Cardiac muscle cell (in vitro differentiated cells and primary cell): ENCODE measurements at regions not wholly inside any gene's neighbourhood (a gene's known extent, or its start where the extent isn't known, plus 50 kb on each side); places are given as distances from the start of the nearest gene placed in this dataset.

Source experiments
- DNase-seq, 2 donors: peaks; one replicate each; pipeline versions ENCODE4 v3.0.0 to v3.0.0-alpha.2; 2010 to 2017; ENCODE audit warnings: low read depth in 1 of 2, low spot score in 1 of 2
- H3K27ac ChIP-seq: fragments of 200-600 bp; sonication (generic); 2 replicates; pipeline ENCODE4 v1.5.1; 2016
- H3K27me3 ChIP-seq: fragments of 200-600 bp; sonication (generic); 2 replicates; pipeline ENCODE4 v1.6.0; 2016; ENCODE audit warnings: control low read depth
- H3K36me3 ChIP-seq: fragments of 200-600 bp; sonication (generic); 2 replicates; pipeline ENCODE4 v1.5.1; 2016; ENCODE audit warnings: control low read depth
- H3K4me1 ChIP-seq: fragments of 200-600 bp; sonication (generic); 2 replicates; pipeline ENCODE4 v1.8.1; 2017; ENCODE audit warnings: low read depth, mild to moderate bottlenecking, mixed run types
- H3K4me3 ChIP-seq: fragments of 200-600 bp; sonication (generic); 2 replicates; pipeline ENCODE4 v1.5.1; 2016; ENCODE audit warnings: mild to moderate bottlenecking
- H3K9me3 ChIP-seq: fragments of 200-600 bp; sonication (generic); 2 replicates; pipeline ENCODE4 v1.5.1; 2017; ENCODE audit warnings: low read depth, mild to moderate bottlenecking, control low read depth
- TF ChIP-seq, protein P1 (sequence below): IDR thresholded peaks from 2 replicates; pipeline ENCODE4 v1.5.1; 2012; ENCODE audit warnings: low read depth, mild to moderate bottlenecking, low read length

DNA sequence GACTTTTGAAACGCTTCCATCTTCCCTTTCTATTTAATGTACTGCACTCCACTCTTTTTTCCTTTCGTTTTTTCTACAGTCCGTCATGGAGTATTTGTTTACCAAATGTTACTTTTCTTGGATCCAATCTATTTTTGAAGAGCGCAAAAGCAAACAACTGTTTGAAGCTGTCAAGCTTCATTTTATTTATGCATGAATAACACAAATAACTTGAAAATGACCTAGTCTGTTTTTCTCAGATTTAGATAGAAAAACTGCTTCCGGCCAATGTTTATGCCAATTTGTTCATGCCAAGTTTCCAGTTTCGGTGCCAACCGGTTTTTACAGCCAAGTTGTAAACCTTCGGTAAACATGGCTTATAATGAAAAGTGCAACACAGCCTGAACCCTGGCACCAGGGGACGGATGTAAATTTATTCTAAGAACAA lies 150.9 kb upstream of the KLF6 start:
- no peak for DNase-seq
- H3K36me3 ChIP-seq = no peaks in the 10 kb centered on the region
- no peak overlapping the region for H3K27ac ChIP-seq
- TF ChIP-seq, protein P1, sequence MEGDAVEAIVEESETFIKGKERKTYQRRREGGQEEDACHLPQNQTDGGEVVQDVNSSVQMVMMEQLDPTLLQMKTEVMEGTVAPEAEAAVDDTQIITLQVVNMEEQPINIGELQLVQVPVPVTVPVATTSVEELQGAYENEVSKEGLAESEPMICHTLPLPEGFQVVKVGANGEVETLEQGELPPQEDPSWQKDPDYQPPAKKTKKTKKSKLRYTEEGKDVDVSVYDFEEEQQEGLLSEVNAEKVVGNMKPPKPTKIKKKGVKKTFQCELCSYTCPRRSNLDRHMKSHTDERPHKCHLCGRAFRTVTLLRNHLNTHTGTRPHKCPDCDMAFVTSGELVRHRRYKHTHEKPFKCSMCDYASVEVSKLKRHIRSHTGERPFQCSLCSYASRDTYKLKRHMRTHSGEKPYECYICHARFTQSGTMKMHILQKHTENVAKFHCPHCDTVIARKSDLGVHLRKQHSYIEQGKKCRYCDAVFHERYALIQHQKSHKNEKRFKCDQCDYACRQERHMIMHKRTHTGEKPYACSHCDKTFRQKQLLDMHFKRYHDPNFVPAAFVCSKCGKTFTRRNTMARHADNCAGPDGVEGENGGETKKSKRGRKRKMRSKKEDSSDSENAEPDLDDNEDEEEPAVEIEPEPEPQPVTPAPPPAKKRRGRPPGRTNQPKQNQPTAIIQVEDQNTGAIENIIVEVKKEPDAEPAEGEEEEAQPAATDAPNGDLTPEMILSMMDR = no peak
- no peak overlapping the region for H3K4me3 ChIP-seq
- H3K4me1 ChIP-seq = no peaks in the 10 kb centered on the region
- H3K9me3 ChIP-seq = no peaks in the 10 kb centered on the region
- H3K27me3 ChIP-seq = no peaks in the 10 kb centered on the region

GRCh38 chr10:3935141-3935540 lies 150.1 kb upstream of the KLF6 start:
- H3K27ac ChIP-seq = no peak overlapping the region
- no peaks in the 10 kb centered on the region for H3K4me1 ChIP-seq
- H3K9me3 ChIP-seq = no peaks in the 10 kb centered on the region
- no peaks in the 10 kb centered on the region for H3K36me3 ChIP-seq
- H3K4me3 ChIP-seq = no peak overlapping the region
- H3K27me3 ChIP-seq = no peaks in the 10 kb centered on the region
- peak in 1 of 2 donors; percentile 86 for DNase-seq
- TF ChIP-seq, protein P1 = peak; percentile 19

- no peak overlapping the region for H3K27ac ChIP-seq
- no peaks in the 10 kb centered on the region for H3K27me3 ChIP-seq
- no peaks in the 10 kb centered on the region for H3K9me3 ChIP-seq
- TF ChIP-seq, protein P1 = no peak
- DNase-seq = no peak
- H3K4me3 ChIP-seq = no peak overlapping the region
- no peaks in the 10 kb centered on the region for H3K4me1 ChIP-seq
- no peaks in the 10 kb centered on the region for H3K36me3 ChIP-seq
Measured at GRCh38 chr10:3933733-3934132, 148.7 kb upstream of the KLF6 start.

GRCh38 chr10:3932597-3933375 lies 147.8 kb upstream of the KLF6 start:
- DNase-seq = no peak

GRCh38 chr10:3931901-3932300 lies 146.9 kb upstream of the KLF6 start:
- Histone ChIP-seq H3K36me3 (no peaks in the 10 kb centered on the region), H3K27me3 (no peaks in the 10 kb centered on the region), H3K9me3 (no peaks in the 10 kb centered on the region), H3K4me1 (no peaks in the 10 kb centered on the region), H3K27ac (no peak overlapping the region), H3K4me3 (no peak overlapping the region)
- TF ChIP-seq, protein P1 = no peak
- DNase-seq = no peak

More at GRCh38 chr10:3932597-3933375, 147.8 kb upstream of the KLF6 start:
- TF ChIP-seq, protein P1 = no peak
- H3K36me3 ChIP-seq = no peaks in the 10 kb centered on the region
- no peak overlapping the region for H3K27ac ChIP-seq
- no peak overlapping the region for H3K4me3 ChIP-seq
- H3K9me3 ChIP-seq = no peaks in the 10 kb centered on the region
- no peaks in the 10 kb centered on the region for H3K4me1 ChIP-seq
- H3K27me3 ChIP-seq = no peaks in the 10 kb centered on the region
